Endodermal cell (in vitro differentiated cells): ENCODE measurements at regions not wholly inside any gene's neighbourhood (a gene's known extent, or its start where the extent isn't known, plus 50 kb on each side); places are given as distances from the start of the nearest gene placed in this dataset.

Experiments used
- DNase-seq: peaks from one replicate; pipeline ENCODE4 v3.0.0-alpha.2; 2017
- H3K27ac ChIP-seq: 2 replicates; pipeline ENCODE4 v1.5.1; 2013; ENCODE audit warnings: mild to moderate bottlenecking, low read depth, low read length, moderate library complexity
- H3K27me3 ChIP-seq: 2 replicates; pipeline ENCODE4 v1.6.1; 2013; ENCODE audit warnings: mild to moderate bottlenecking, low read length, moderate library complexity; ENCODE audit not compliant: insufficient read depth, control insufficient read depth, poor library complexity, severe bottlenecking
- H3K36me3 ChIP-seq: 2 replicates; pipeline ENCODE4 v1.7.0; 2013; ENCODE audit warnings: mild to moderate bottlenecking, low read length, moderate library complexity; ENCODE audit not compliant: control insufficient read depth, insufficient read depth
- H3K4me1 ChIP-seq: one replicate; pipeline ENCODE4 v1.7.0; 2013; ENCODE audit warnings: low read length; ENCODE audit not compliant: control insufficient read depth, insufficient read depth
- H3K4me3 ChIP-seq: 2 replicates; pipeline ENCODE4 v1.5.1; 2013; ENCODE audit warnings: mild to moderate bottlenecking, low read length, moderate library complexity
- H3K9ac ChIP-seq: 2 replicates; pipeline ENCODE4 v1.6.1; 2013; ENCODE audit warnings: mild to moderate bottlenecking, low read length, moderate library complexity; ENCODE audit not compliant: poor library complexity, severe bottlenecking; ENCODE audit errors: extremely low read depth
- H3K9me3 ChIP-seq: 2 replicates; pipeline ENCODE4 v1.6.1; 2013; ENCODE audit warnings: mild to moderate bottlenecking, low read length, moderate library complexity; ENCODE audit not compliant: control insufficient read depth
- H3K27ac Mint-ChIP-seq: 2 replicates; pipeline ENCODE4 v1.8.0; 2020; ENCODE audit warnings: mixed read lengths
- H3K27me3 Mint-ChIP-seq: 2 replicates; pipeline ENCODE4 v1.8.0; 2021; ENCODE audit warnings: mild to moderate bottlenecking, mixed read lengths; ENCODE audit not compliant: insufficient read depth
- H3K36me3 Mint-ChIP-seq: 2 replicates; pipeline ENCODE4 v1.8.0; 2020; ENCODE audit warnings: low read depth, mixed read lengths
- H3K4me1 Mint-ChIP-seq: 2 replicates; pipeline ENCODE4 v1.8.0; 2020; ENCODE audit warnings: mixed read lengths
- H3K4me3 Mint-ChIP-seq: 2 replicates; pipeline ENCODE4 v1.8.0; 2020; ENCODE audit warnings: mild to moderate bottlenecking, moderate library complexity, mixed read lengths
- H3K9me3 Mint-ChIP-seq: 2 replicates; pipeline ENCODE4 v1.8.0; 2020; ENCODE audit warnings: mild to moderate bottlenecking, mixed read lengths
- CTCF ChIP-seq: fragments of 200-600 bp; sonication (generic); conservative IDR thresholded peaks from 2 replicates; pipeline ENCODE4 v1.5.0; 2021; ENCODE audit warnings: antibody characterized with exemption, mild to moderate bottlenecking
- WGBS, 2 experiments: methylation state at CpG; one replicate each; pipeline versions ENCODE4 v1.1.5 to v1.1.7; 2013; ENCODE audit warnings: missing lambda C conversion rate in 2 of 2, mixed read lengths in 1 of 2; ENCODE audit not compliant: insufficient coverage in 1 of 2, insufficient read length in 1 of 2; 5-methylcytosine and 5-hydroxymethylcytosine counted together

GRCh38 chr3:153624310-153625030 lies 462.4 kb downstream of the RAP2B start:
- H3K27me3 Mint-ChIP-seq = no peaks in the 10 kb centered on the region
- no peak for TF ChIP-seq CTCF
- no peak overlapping the region for H3K4me3 ChIP-seq
- H3K9me3 Mint-ChIP-seq = peaks cover 10% of the 10 kb centered on the region
- H3K9me3 ChIP-seq = peaks cover 17% of the 10 kb centered on the region
- H3K27ac Mint-ChIP-seq = no peak overlapping the region
- H3K4me1 Mint-ChIP-seq = peaks cover 4% of the 10 kb centered on the region
- H3K36me3 ChIP-seq = no peaks in the 10 kb centered on the region
- 94 to 95% methylated on average over 6 of the region's 6 CpGs for WGBS, 2 experiments
- no peak for DNase-seq
- H3K27me3 ChIP-seq = no peaks in the 10 kb centered on the region
- no peaks in the 10 kb centered on the region for H3K4me1 ChIP-seq
- no peaks in the 10 kb centered on the region for H3K36me3 Mint-ChIP-seq
- H3K9ac ChIP-seq = no peak overlapping the region
- H3K27ac ChIP-seq = no peak overlapping the region
- no peak overlapping the region for H3K4me3 Mint-ChIP-seq

- H3K9me3 Mint-ChIP-seq = peaks cover 9% of the 10 kb centered on the region
- Histone ChIP-seq H3K27me3 (no peaks in the 10 kb centered on the region), H3K27ac (no peak overlapping the region), H3K9ac (no peak overlapping the region), H3K9me3 (peaks cover 9% of the 10 kb centered on the region), H3K4me1 (no peaks in the 10 kb centered on the region), H3K4me3 (no peak overlapping the region), H3K36me3 (no peaks in the 10 kb centered on the region)
- DNase-seq = no peak
- H3K4me1 Mint-ChIP-seq = peaks cover 7% of the 10 kb centered on the region
- H3K4me3 Mint-ChIP-seq = no peak overlapping the region
- TF ChIP-seq CTCF = no peak
- WGBS, 2 experiments = 81% methylated on average over 3 of the region's 3 CpGs; no CpG with 5 or more reads in 1 of the 2 experiments
- no peaks in the 10 kb centered on the region for H3K27me3 Mint-ChIP-seq
- no peak overlapping the region for H3K27ac Mint-ChIP-seq
- no peaks in the 10 kb centered on the region for H3K36me3 Mint-ChIP-seq
Measured at GRCh38 chr3:153625506-153625905, 463.5 kb downstream of the RAP2B start.

- Mint-ChIP-seq H3K4me1 (peaks cover 7% of the 10 kb centered on the region), H3K9me3 (peaks cover 3% of the 10 kb centered on the region), H3K36me3 (no peaks in the 10 kb centered on the region), H3K4me3 (no peak overlapping the region), H3K27me3 (no peaks in the 10 kb centered on the region), H3K27ac (no peak overlapping the region)
- Histone ChIP-seq H3K9me3 (peaks cover 3% of the 10 kb centered on the region), H3K4me1 (no peaks in the 10 kb centered on the region), H3K27ac (no peak overlapping the region), H3K27me3 (no peaks in the 10 kb centered on the region), H3K4me3 (no peak overlapping the region), H3K9ac (no peak overlapping the region), H3K36me3 (no peaks in the 10 kb centered on the region)
- no peak for TF ChIP-seq CTCF
- no peak for DNase-seq
- 100% methylated on average over 1 to 2 of the region's 2 CpGs for WGBS, 2 experiments
Measured at GRCh38 chr3:153626158-153626557, 464.1 kb downstream of the RAP2B start.
